ENCODE measurements at regions not wholly inside any gene's neighbourhood (a gene's known extent, or its start where the extent isn't known, plus 50 kb on each side); places are given as distances from the start of the nearest gene placed in this dataset.

DNA sequence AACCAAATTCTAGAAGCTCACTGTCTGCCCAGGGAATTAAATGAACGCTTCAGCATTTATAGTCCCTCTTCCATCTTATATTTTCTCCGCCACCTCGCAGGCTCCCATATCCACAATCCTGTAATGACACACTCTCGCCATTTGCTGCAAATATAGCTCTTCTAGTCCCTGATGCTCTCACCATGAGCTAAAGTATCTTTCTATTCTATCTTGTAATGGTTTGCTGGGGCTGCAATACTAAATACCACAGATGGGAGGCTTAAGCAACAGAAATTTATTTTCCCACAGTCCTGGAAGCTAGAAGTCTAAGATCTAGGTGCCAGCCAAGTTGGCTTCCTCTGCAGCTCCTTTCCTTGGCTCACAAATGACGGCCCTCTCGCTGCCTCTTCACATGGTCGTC is 106.9 kb upstream of the NPHP3 start:
- TF ChIP-seq, protein P1, sequence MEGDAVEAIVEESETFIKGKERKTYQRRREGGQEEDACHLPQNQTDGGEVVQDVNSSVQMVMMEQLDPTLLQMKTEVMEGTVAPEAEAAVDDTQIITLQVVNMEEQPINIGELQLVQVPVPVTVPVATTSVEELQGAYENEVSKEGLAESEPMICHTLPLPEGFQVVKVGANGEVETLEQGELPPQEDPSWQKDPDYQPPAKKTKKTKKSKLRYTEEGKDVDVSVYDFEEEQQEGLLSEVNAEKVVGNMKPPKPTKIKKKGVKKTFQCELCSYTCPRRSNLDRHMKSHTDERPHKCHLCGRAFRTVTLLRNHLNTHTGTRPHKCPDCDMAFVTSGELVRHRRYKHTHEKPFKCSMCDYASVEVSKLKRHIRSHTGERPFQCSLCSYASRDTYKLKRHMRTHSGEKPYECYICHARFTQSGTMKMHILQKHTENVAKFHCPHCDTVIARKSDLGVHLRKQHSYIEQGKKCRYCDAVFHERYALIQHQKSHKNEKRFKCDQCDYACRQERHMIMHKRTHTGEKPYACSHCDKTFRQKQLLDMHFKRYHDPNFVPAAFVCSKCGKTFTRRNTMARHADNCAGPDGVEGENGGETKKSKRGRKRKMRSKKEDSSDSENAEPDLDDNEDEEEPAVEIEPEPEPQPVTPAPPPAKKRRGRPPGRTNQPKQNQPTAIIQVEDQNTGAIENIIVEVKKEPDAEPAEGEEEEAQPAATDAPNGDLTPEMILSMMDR (conservative IDR thresholded peaks at IDR 0.05 in 1 of 2, IDR thresholded peaks at IDR 0.05 in 1 of 2; ENCODE audit: extremely low read depth in 1 of 2, insufficient read depth in 1 of 2, low read depth in 1 of 2, low read length in 2 of 2): no peak
- no peak for TF ChIP-seq EZH2 (IDR thresholded peaks at IDR 0.05; ENCODE audit: borderline replicate concordance, low read length)

Data from mammary epithelial cell (primary cell).